ENCODE measurements at regions not wholly inside any gene's neighbourhood (a gene's known extent, or its start where the extent isn't known, plus 50 kb on each side); places are given as distances from the start of the nearest gene placed in this dataset.

DNA sequence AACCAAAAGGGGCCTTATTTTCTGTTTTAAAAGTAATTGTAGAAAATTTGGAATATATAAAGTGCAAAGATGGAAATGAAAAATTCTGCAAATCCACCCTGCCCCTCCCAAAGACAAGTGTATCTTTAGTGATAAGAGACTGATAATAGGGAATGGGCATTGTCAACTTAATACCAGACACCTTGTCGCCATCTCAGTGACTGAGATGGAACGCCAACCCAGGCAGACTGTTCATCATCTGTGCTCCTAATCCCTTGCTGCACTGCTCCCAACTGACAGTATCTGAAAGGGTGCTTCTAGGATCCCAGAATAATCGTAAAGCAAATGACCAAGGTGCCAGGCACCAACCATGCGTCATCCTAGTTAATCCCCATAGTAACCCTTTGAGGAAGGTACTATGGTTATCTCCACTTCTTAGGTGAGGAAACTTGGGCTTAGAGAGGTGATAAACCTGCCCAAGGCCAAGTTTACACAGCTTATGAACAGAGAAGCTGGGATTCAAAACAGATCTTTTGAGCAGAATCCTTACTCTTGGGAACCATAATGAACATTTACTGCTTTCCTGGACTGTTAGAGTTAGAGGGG is 583.7 kb downstream of the GATA3 start:
- H3K4me3 ChIP-seq (replicated peaks; ENCODE audit: insufficient read depth, low read length), result no peak overlapping the region
- no peak overlapping the region for H3K27ac ChIP-seq (replicated peaks)
- TF ChIP-seq, protein P1, sequence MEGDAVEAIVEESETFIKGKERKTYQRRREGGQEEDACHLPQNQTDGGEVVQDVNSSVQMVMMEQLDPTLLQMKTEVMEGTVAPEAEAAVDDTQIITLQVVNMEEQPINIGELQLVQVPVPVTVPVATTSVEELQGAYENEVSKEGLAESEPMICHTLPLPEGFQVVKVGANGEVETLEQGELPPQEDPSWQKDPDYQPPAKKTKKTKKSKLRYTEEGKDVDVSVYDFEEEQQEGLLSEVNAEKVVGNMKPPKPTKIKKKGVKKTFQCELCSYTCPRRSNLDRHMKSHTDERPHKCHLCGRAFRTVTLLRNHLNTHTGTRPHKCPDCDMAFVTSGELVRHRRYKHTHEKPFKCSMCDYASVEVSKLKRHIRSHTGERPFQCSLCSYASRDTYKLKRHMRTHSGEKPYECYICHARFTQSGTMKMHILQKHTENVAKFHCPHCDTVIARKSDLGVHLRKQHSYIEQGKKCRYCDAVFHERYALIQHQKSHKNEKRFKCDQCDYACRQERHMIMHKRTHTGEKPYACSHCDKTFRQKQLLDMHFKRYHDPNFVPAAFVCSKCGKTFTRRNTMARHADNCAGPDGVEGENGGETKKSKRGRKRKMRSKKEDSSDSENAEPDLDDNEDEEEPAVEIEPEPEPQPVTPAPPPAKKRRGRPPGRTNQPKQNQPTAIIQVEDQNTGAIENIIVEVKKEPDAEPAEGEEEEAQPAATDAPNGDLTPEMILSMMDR (IDR thresholded peaks at IDR 0.05; ENCODE audit: insufficient read depth, low read length), result no peak
- DNase-seq (ENCODE audit: low read depth in 1 of 2, low spot score in 1 of 2), result no peak
- H3K27me3 ChIP-seq (ENCODE audit: insufficient read depth, poor library complexity, severe bottlenecking), result no peaks in the 10 kb centered on the region

DNA sequence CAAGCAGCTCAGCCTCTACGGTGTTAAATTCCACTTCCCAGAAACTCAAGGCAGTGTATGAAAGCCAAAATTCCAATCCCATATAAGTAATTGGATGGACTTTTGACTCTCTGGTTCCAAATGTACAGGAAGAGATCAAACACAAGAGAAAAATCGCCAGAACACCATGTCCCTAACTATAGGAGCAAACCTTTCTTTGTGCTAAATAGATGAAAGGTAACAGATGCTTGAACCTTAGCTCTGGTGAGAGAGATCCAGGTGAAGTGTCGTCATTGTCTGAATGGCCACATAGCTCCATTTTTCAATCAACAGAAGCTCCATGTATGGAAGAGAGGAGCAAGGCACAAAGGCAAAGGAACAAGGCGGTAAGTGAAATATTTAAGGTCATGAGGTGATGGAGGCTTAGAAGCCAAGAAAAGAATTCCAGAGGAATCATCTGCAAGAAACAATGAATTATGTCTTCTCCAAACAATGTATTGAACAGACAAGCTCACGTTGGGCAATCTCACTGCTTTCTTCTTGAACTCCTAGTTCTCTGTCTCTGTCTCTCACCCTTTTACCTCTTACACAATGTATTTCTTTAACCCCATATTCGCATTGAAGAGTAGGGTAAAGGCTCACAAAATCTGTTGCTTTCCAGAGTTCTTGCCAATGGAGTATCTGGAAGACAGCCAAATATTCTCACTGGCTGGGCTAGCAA is 585.1 kb downstream of the GATA3 start:
- no peaks in the 10 kb centered on the region for H3K27me3 ChIP-seq (ENCODE audit: insufficient read depth, poor library complexity, severe bottlenecking)
- H3K27ac ChIP-seq (replicated peaks), result no peak overlapping the region
- H3K4me3 ChIP-seq (replicated peaks; ENCODE audit: insufficient read depth, low read length), result no peak overlapping the region
- no peak for TF ChIP-seq REST (IDR thresholded peaks at IDR 0.05; ENCODE audit: insufficient replicate concordance, low read depth)
- TF ChIP-seq, protein P1 (IDR thresholded peaks at IDR 0.05; ENCODE audit: insufficient read depth, low read length), result no peak
- no peak for TF ChIP-seq GABPA (IDR thresholded peaks at IDR 0.05; ENCODE audit: low read depth)
- no peak for TF ChIP-seq POLR2AphosphoS5 (IDR thresholded peaks at IDR 0.05; ENCODE audit: low read depth)
- no peak for TF ChIP-seq SPI1 (IDR thresholded peaks at IDR 0.05; ENCODE audit: borderline replicate concordance, low read depth)
- no peak for DNase-seq (ENCODE audit: low read depth in 1 of 2, low spot score in 1 of 2)

GRCh38 chr10:8640301-8640700 is 585.8 kb downstream of the GATA3 start:
- TF ChIP-seq POLR2AphosphoS5 (IDR thresholded peaks at IDR 0.05; ENCODE audit: low read depth), result no peak
- no peak for TF ChIP-seq SPI1 (IDR thresholded peaks at IDR 0.05; ENCODE audit: borderline replicate concordance, low read depth)
- no peak for TF ChIP-seq GABPA (IDR thresholded peaks at IDR 0.05; ENCODE audit: low read depth)
- TF ChIP-seq REST (IDR thresholded peaks at IDR 0.05; ENCODE audit: insufficient replicate concordance, low read depth), result no peak
- TF ChIP-seq, protein P1 (IDR thresholded peaks at IDR 0.05; ENCODE audit: insufficient read depth, low read length), result no peak
- H3K27me3 ChIP-seq (ENCODE audit: insufficient read depth, poor library complexity, severe bottlenecking), result no peaks in the 10 kb centered on the region
- DNase-seq (ENCODE audit: low read depth in 1 of 2, low spot score in 1 of 2), result no peak
- no peak overlapping the region for H3K27ac ChIP-seq (replicated peaks)
- H3K4me3 ChIP-seq (replicated peaks; ENCODE audit: insufficient read depth, low read length), result no peak overlapping the region

GRCh38 chr10:8640878-8641277 is 586.4 kb downstream of the GATA3 start:
- TF ChIP-seq POLR2AphosphoS5 (IDR thresholded peaks at IDR 0.05; ENCODE audit: low read depth) (no peak), GABPA (IDR thresholded peaks at IDR 0.05; ENCODE audit: low read depth) (no peak)
- Histone ChIP-seq H3K4me3 (replicated peaks; ENCODE audit: insufficient read depth, low read length) (no peak overlapping the region), H3K27ac (replicated peaks) (no peak overlapping the region), H3K27me3 (ENCODE audit: insufficient read depth, poor library complexity, severe bottlenecking) (no peaks in the 10 kb centered on the region)
- DNase-seq (ENCODE audit: low read depth in 1 of 2, low spot score in 1 of 2), result no peak

Data from HL-60 (cell line).